GM21447 (cell line): ENCODE measurements at regions not wholly inside any gene's neighbourhood (a gene's known extent, or its start where the extent isn't known, plus 50 kb on each side); places are given as distances from the start of the nearest gene placed in this dataset.
"Not testable (repeated sequence)": the region's sequence is repeated elsewhere in the genome, so short reads cannot be mapped to it uniquely, and the experiment has no call there.

Experiments
- ATAC-seq: cut with Tn5 transposase; IDR thresholded peaks from one replicate; pipeline ENCODE4 v1.9.1; 2021; ENCODE audit not compliant: unreplicated experiment

DNA sequence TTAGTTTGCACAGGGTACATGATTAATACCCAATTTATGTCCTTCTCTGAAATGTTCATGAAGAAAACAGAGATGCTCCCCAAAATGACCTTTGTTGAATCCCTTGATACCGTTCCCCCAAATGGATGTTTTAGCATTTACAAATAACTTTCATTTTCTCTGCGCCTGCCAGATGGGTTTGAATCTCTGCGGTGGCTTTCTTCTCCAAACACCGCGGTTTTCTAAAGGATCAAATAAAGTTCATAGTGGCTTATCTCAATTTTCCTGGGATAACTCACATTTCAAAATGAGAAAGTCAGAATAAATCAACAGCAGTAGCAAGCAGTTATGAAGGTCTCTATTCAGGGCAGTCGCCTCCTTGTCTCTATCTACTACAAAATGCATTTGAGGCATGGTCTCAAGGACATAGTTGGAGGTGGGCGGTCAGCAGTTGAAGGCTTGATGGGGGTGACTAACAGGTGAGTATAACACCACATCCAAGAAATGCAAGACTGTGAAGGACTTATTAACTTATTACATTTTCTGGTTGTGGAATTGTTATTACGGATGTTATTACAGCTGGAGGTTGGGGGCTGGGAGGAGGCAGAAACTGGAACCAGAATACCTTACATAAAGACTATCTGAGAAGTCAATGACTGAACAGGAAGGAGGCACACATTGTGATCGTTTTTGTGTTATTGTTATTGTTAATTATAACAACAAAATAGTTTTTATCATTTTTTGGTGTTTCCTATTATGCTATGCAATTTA lies 1513.3 kb downstream of the FAM181B start:
- no peak for ATAC-seq

DNA sequence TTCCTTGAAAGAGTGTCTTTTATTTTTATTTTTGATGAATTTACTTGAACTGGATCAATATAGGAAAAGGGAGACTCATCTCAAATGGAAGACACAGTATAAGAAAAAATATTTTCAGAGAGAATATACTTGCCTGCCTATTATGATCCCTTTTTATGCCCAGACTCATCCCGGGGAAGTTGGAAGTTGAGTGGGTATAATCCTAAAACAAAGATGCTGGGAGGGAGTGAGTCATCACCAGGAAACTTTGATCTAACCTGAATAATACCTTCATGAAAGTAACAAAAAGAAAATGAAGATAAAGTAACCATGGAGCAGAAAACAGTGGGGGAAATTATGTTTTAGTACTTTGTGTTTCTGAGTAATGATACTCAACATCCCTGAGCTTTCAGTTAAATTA lies 1514.0 kb downstream of the FAM181B start:
- ATAC-seq = no peak

DNA sequence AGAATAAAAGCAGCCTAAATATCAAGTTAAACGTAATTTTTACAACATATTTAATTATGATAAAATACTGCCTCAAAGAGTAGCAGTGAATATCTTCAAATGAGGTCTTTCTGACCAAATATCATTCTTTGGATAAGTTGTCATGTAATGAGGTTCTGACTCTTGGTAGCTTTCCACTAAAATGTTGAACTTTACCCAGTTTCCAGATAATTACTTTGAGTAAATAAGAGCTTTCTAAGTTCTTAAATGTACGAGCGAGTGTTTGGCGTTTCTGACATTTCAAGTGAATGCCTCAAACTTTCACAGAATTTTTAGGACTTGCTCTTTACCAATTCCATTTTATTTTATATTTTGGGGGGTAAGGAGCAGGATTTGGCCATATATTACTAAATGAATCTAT lies 1515.2 kb downstream of the FAM181B start:
- no peak for ATAC-seq

DNA sequence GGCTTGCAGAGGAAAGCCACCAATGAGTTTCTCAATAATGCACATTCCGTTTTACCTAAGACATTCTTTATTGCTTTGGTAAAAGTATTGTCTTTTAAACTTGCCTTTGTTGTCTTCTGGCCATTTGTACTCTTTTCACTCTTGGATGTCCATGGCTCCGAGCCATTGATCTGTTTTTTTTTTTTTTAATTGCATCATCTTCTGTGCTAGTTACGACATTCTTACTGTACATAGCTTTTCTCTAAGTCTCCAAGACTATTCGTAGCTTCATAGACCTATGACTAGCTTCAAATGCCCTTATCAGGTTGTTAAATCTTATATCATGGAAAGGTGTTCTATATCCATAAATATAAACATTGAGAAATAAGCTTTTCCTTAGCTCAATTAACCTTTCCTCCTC lies 1522.6 kb downstream of the FAM181B start:
- no peak for ATAC-seq

DNA sequence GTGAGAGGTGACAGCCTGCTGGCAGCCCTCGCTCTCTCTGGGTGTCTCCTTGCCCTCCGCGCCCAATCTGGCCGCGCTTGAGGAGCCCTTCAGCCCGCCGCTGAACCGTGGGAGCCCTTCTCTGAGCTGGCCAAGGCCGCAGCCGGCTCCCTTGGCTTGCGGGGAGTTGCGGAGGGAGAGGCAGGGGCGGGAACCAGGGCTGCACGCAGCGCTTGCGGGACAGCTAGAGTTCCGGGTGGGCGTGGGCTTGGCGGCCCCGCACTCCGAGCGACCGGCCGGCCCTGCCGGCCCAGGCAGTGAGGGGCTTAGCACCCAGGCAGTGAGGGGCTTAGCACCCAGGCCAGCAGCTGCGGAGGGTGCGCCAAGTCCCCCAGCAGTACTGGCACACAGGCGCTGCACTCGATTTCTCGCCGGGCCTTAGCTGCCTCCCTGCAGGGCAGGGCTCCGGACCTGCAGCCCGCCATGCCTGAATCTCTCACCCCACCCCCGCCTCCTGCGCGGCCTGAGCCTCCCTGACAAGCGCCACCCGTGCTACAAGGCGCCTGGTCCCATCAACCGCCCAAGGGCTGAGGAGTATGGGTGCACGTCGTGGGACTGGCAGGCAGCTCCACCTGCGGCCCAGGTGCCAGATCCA lies 1526.1 kb downstream of the FAM181B start:
- ATAC-seq = no peak

DNA sequence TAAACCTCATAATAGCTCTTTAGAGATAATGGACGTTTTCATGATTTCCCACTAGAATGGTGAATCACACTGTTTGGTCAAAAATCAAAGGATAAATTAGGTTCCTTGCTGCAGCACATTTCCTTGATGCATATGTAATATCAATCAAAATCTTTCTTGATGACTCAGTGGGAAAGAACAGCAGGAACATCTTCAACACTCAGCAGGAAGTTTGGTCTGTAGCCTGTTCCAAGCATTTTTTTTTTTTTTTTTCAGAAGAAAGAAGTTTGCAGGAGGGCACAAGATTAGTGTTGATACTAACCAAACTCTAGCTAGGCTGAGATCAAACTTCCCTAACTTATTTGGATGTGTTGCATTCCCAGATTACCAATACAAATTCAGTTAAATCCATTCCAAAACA lies 1529.8 kb downstream of the FAM181B start:
- no peak for ATAC-seq

DNA sequence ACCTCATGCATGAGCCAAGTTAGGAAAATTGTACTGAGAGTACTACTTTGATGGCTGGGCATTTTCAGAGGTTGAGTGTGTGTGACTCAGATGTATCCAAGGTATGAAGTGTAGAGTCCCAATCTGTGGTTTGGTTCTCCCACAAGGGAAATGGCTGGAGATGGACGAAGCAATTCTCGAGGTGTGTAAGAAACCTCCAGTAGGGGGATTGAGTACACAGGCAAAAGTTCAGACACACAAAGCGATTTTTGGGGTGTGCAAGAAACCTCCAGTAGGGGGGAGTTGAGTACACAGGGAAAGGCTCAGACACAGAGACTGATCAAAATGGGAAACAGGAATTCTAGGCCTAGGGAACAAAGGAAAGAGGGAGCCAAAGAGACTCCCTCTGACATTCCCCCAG lies 1536.3 kb downstream of the FAM181B start:
- ATAC-seq = no peak

DNA sequence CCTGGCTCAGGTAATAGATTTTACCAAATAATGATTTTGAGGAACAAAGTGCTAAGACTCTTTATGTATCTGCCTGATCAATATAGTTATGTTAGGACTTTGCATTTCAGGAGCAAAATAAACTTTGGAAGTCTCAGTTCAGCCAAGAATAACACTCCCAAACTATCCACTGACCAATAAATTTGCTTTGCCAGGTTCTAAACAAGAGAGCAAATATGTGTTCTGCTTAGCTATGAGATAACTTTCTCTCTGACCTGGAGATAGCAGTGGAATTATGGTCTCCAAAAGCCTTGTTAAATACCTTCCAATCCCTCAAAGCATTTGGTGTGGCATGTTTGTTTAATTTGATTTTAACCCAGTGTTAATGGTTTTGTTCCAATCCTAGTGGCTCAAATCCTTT lies 1541.1 kb downstream of the FAM181B start:
- ATAC-seq = no peak

DNA sequence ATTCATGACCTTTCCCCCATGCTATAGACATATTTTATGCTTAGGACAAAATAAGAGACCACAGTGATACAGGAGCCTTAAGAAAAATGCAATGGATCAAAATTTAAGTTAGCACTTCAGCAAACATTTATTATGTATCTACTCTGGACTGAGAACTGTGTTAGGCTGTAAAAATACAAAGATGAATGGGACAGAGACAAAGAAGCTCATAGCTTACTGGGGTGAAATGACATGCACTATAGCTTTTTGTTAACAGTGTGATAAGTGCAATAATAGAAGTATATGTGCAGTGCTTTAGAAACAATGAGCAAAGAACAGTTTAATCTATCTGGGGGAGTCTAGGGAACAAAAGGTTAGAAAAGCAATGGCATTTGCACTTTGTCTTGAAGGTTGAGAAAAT lies 1543.1 kb downstream of the FAM181B start:
- no peak for ATAC-seq

DNA sequence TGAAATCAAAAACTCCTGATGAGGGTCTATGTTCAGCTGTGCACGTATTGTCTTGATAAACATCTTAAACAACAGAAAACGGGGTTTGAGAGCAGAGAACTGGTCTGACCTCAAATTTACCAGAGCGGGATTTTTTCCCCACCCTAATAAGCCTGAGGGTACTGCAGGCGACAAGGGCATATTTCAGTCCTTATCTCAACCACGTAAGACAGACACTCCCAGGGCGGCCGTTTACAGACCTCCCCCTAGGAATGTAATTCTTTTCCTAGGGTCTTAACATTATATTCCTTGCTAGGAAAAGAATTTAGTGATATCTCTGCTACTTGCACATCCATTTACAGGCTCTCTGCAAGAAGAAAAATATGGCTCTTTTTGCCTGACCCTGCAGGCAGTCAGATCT lies 1546.6 kb downstream of the FAM181B start:
- ATAC-seq = not testable (repeated sequence)

DNA sequence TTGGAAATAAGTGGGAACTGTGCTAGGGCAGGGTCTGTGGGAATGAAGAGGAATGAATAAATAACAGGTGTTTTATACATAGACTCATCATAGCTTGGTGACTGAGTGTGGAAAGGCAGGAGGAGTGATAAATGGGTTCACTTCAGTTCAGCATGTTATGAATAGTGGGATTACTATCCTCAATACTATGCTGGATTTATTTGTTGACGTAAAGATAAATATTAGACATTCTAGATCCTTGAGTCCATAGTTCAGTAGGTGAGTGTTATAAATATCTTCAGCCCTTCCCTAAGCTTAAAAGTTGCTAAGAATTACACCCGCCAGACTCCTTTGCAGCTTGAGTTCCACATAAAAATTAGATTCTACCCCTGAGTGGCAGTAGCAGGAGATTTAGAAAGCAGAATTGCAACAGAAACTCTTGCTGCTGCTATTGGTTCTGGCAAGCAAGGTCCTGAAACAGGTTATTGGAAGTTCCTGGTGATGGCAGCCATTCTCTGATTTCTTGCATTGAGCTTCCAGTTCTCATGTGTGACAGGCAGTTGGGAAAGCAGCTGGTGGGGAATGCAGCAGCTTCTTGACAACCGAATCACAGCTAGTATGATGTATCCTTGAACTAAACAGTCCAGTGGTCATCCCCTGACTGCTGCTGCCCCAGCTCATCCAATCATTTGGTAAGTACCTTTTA lies 1558.9 kb downstream of the FAM181B start:
- ATAC-seq = no peak

DNA sequence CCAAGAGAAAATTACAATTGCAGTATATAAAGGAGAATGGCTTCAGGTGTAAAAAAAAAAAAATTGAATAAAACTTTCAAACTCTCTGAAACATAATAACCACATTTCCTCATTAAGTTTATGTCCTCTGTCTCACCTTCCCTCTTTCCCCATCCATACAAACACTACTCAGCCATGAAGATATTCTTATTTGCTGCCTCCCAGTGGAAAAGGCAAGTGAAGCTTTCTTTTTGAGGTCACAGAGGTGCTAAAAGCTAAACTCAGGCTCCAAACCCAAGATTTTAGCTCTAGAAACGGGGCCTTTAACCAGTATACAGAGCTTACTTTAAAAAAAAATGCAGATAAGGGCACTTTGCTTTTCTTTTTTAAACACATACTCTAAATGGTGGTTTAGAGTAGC lies 1568.5 kb downstream of the FAM181B start:
- no peak for ATAC-seq

DNA sequence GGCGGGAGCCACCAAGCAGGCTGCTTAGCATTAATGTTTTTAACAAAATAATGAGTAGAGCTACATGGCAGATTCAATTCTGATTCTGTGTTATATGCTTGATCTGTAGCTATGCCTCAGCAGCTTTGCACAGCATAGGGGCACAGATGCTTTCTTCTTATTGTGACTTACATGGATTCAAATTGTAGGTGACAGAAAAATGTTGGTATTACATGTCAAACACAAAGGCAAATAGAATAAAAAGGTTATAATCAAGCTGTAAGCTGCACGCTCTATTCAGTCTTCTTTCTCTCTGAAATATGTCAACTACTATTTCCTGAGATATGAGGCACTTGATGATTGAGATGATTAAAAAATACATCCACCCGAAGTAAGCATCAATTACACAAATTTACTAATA lies 1573.8 kb downstream of the FAM181B start:
- ATAC-seq = no peak

DNA sequence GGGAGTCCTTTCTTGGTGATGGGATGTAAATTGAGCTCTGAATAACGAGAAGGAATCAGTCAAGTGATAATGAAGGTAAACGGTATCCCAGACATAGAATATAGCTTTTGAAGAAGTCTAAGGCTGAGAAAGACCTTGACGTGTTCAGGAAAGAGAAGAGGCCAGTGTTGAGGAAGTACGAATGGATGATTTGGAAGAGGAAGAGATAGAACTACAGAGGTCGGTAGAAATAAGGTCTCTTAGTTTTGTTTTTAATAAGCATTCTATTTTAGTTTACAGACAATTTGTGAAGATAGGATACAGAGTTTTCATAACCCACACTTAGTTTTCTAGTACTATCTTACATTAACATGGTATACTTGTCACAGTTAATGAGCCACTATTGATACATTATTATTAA lies 1598.1 kb downstream of the FAM181B start:
- no peak for ATAC-seq

DNA sequence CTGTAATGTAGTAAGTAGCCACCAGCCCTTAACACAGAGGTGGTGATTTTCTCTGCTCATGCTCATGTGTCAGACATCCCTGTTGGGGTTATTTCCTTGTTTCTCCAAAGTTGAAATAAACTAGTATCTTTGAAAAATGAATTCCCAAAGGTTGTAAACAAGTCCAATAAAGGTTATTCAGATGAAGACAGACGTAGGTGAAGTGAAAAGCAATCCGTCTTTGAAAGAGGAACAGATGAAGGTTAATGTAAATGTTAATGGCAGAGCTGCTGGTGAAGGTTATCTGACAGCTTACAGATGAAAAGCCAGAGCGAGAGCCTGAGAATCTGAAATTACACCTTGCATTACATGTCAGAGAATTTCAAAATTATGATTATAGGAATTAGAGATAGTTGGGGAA lies 1604.0 kb downstream of the FAM181B start:
- ATAC-seq = no peak

DNA sequence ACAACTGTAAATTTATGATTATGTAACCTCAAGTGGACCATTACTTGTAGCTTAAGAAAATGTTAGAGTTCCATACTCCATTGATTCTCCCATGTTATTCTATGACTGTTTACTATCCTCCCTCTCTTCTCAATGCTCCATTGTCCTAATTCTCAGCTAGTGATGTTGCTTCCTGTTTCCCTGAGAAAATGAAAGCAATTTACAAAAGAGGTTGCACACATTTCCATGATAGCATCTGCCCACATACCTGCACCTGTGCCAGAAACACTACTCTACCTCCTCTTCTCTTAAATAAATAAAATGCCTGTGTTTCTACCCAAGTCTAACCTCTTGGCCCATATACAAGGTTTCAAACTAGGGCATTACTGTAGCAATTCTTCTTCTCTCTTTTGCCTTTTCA lies 1620.9 kb downstream of the FAM181B start:
- no peak for ATAC-seq

DNA sequence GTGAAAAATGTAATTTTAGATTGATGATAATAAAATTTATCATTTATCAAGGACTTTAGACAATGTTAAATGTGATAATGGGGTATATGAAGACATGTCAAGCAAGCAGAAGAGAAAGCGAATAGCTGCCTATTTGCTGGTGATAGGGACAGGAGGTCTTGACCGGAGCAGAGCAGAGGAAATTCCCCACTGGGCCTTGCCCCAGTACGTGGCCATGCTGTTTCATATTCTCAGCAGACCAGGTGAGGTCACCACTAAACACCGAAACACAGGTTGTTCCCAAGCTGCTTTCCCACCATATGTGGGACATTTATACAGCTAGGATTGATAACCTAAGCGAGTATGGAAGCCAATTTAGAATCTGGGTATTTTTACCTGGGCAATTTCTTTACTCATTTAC lies 1629.6 kb downstream of the FAM181B start:
- no peak for ATAC-seq

DNA sequence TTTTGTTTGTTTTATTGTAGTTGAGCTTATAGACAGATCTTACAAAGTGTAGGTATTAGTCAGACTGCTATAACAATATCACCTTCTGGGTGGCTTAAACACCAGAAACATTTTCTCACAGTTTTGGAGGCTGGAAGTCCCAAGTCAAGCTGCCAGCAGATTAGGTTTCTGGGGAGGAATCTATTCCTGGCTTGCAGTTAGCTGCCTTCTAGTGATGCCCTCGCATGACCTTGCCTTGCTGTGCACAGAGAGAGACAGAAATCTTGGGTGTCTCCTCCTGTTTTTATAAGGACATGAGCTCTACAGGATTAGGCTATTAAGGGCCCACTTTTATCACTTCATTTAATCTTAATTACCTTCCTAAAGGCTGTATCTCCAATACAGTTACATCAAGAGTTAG lies 1635.2 kb downstream of the FAM181B start:
- ATAC-seq = no peak

DNA sequence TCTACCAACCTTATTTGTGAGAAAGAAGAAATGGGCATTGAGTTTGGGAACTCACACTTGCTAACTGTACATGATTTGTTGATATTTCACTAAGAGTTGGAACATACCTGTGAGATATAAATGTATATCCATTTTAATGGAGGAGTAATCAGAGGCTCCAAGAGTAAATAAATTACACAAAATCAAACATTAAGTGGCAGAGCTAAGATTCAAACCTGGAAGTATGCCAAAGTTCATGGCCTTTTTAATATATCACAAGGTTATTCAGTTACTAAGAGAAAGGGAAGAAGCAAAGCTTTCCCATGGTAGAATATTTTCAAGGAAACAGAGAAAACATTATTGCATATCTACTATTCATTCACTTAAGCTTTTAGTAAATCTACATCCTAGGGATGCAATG lies 1641.1 kb downstream of the FAM181B start:
- no peak for ATAC-seq

DNA sequence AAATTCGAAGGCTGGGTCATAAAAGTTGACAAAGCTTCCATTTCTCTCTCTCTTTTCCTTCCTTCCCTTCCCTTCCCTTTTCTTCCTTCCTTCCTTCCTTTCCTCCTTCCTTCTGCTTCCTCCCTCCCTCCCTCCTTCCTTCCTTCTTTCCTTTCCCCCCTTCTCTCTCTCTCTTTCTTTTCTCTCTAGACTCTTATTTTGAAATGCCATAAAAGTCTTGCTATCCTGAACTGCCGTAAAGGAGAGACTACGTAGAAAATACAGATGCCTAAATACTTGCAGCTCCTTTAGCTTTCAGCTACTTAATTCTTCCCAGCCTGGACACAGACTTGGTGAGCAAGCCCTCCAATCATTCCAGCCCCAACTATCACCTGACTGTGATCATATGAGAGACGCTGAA lies 1644.4 kb downstream of the FAM181B start:
- no peak for ATAC-seq

DNA sequence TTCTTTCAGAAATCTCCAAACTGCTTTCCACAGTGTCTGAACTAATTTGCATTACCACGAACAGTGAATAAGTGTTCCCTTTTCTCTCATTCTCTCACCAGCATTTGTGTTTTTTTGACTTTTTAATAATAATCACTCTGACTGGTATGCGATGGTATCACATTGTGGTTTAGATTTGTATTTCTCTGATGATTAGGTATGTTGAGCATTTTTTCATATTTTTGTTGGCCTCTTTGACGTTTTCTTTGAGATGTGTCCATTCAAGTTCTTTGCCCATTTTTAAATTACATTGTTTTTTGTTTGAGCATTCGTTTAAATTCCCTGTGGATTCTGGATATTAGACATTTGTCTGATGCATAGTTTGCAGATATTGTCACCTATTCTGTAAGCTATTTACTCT lies 1639.6 kb upstream of the TENM4 start:
- ATAC-seq = no peak

DNA sequence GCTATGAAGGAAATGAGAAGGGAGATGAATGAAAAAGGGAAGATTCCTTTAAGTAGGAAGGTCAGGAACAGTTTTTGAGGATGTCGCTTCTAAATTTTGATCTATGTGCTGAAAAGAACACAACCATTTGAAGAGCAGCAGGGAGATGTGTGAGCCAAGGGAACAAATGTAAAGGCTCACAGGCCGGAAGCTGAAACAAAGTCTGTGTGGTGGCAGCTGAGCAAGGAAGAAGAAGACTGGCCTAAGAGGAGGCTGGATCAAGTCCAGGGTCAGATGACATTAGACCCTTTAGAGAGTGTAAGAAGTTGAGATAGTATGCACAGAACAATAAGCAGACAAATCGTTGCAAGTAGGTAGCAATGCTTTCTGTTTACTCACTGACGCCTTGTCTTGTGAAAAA lies 1631.4 kb upstream of the TENM4 start:
- ATAC-seq = no peak
